ENCODE measurements at regions not wholly inside any gene's neighbourhood (a gene's known extent, or its start where the extent isn't known, plus 50 kb on each side); places are given as distances from the start of the nearest gene placed in this dataset.

GRCh38 chr2:215767625-215768024 lies 245.7 kb downstream of the MREG start (continued):
- no peak for TF ChIP-seq SRF (IDR thresholded peaks at IDR 0.05; ENCODE audit: low read depth, low read length)
- TF ChIP-seq POLR2A (IDR thresholded peaks at IDR 0.05; ENCODE audit: control extremely low read depth in 1 of 2, low read depth in 2 of 2, low read length in 2 of 2) = no peak
- no peak for TF ChIP-seq HDAC2 (IDR thresholded peaks at IDR 0.05; ENCODE audit: borderline replicate concordance in 1 of 2, low read depth in 2 of 2, low read length in 2 of 2)
- no peak for TF ChIP-seq RNF2 (IDR thresholded peaks at IDR 0.05; ENCODE audit: borderline replicate concordance, low read depth, low read length, missing control alignments, poor library complexity, severe bottlenecking)
- TF ChIP-seq JUND (IDR thresholded peaks at IDR 0.05; ENCODE audit: low read length) = no peak
- TF ChIP-seq TAF1 (IDR thresholded peaks at IDR 0.05; ENCODE audit: low read depth, low read length) = no peak
- no peak for TF ChIP-seq BACH1 (IDR thresholded peaks at IDR 0.05; ENCODE audit: low read length)
- no peak for TF ChIP-seq SP4 (IDR thresholded peaks at IDR 0.05; ENCODE audit: low read length)

Measured in H1 (cell line).